Naive thymus-derived CD4-positive, alpha-beta T cell (primary cell): ENCODE measurements at regions not wholly inside any gene's neighbourhood (a gene's known extent, or its start where the extent isn't known, plus 50 kb on each side); places are given as distances from the start of the nearest gene placed in this dataset.
A peak's percentile ranks its signal among the peaks of the same experiment; 100 is the strongest.
"Not testable (repeated sequence)": the region's sequence is repeated elsewhere in the genome, so short reads cannot be mapped to it uniquely, and the experiment has no call there.

Source experiments
- ATAC-seq: fragments of 150-1000 bp; cut with Tn5 transposase; 2 replicates; pipeline ENCODE4 v1.10.0; 2021; ENCODE audit warnings: mild to moderate bottlenecking, moderate library complexity
- CTCF ChIA-PET: fragments of 350-600 bp; sonication (Branson Sonifier 250); formaldehyde crosslinking; loops from one replicate; lab custom pipeline; 2021; ENCODE audit warnings: antibody characterized with exemption; lab: Charles Lee
- POLR2A ChIA-PET: fragments of 350-600 bp; sonication (Branson Sonifier 250); formaldehyde crosslinking; loops from one replicate; lab custom pipeline; 2021; ENCODE audit warnings: antibody characterized with exemption, inconsistent platforms; lab: Charles Lee
- DNase-seq, 9 donors: peaks; one replicate each; pipeline versions ENCODE4 v3.0.0 to v3.0.0-alpha.2; 2020 to 2022; ENCODE audit warnings: mixed read lengths in 1 of 9
- H3K27ac ChIP-seq: one replicate; pipeline ENCODE4 v1.7.0; 2013; ENCODE audit warnings: mild to moderate bottlenecking, low read depth, low read length, moderate library complexity
- H3K27me3 ChIP-seq, 2 donors: one replicate each; pipeline ENCODE4 v1.7.0; 2013; ENCODE audit warnings: low read length in 2 of 2, mild to moderate bottlenecking in 2 of 2, moderate library complexity in 2 of 2; ENCODE audit not compliant: control insufficient read depth in 2 of 2, insufficient read depth in 2 of 2
- H3K36me3 ChIP-seq, 3 experiments: 1 replicate in 2 of 3; 2 replicates in 1 of 3; pipeline ENCODE4 v1.7.0; 2013; ENCODE audit warnings: low read length in 3 of 3, mild to moderate bottlenecking in 3 of 3, moderate library complexity in 1 of 3; ENCODE audit not compliant: insufficient read depth in 3 of 3, control insufficient read depth in 2 of 3
- H3K4me1 ChIP-seq, 2 donors: one replicate each; pipeline ENCODE4 v1.7.0; 2013; ENCODE audit warnings: low read length in 2 of 2, mild to moderate bottlenecking in 2 of 2, moderate library complexity in 1 of 2; ENCODE audit not compliant: control insufficient read depth in 2 of 2, insufficient read depth in 2 of 2
- H3K4me3 ChIP-seq: 2 replicates; pipeline ENCODE4 v1.7.0; 2013; ENCODE audit warnings: mild to moderate bottlenecking, low read length
- H3K9me3 ChIP-seq, 3 experiments: 1 replicate in 2 of 3; 2 replicates in 1 of 3; pipeline ENCODE4 v1.7.0; 2013; ENCODE audit warnings: low read length in 3 of 3; ENCODE audit not compliant: control insufficient read depth in 2 of 3
- H3K27ac Mint-ChIP-seq, 9 donors: one replicate each; pipeline ENCODE4 v1.8.0; 2020 to 2022; ENCODE audit warnings: mixed read lengths in 9 of 9, mild to moderate bottlenecking in 8 of 9, moderate library complexity in 5 of 9, inconsistent platforms in 2 of 9
- H3K27me3 Mint-ChIP-seq, 5 donors: one replicate each; pipeline ENCODE4 v1.8.0; 2021 to 2022; ENCODE audit warnings: mixed read lengths in 5 of 5, mild to moderate bottlenecking in 1 of 5
- H3K36me3 Mint-ChIP-seq, 5 donors: one replicate each; pipeline ENCODE4 v1.8.0; 2020 to 2022; ENCODE audit warnings: mixed read lengths in 5 of 5, mild to moderate bottlenecking in 3 of 5, inconsistent platforms in 1 of 5
- H3K4me1 Mint-ChIP-seq, 7 donors: one replicate each; pipeline ENCODE4 v1.8.0; 2020 to 2022; ENCODE audit warnings: mixed read lengths in 7 of 7, mild to moderate bottlenecking in 3 of 7, inconsistent platforms in 1 of 7
- H3K4me3 Mint-ChIP-seq, 10 donors: one replicate each; pipeline ENCODE4 v1.8.0; 2020 to 2022; ENCODE audit warnings: mild to moderate bottlenecking in 10 of 10, mixed read lengths in 10 of 10, moderate library complexity in 6 of 10, inconsistent platforms in 2 of 10
- H3K9me3 Mint-ChIP-seq, 11 donors: one replicate each; pipeline ENCODE4 v1.8.0; 2020 to 2022; ENCODE audit warnings: mixed read lengths in 11 of 11, mild to moderate bottlenecking in 4 of 11, inconsistent platforms in 1 of 11, moderate library complexity in 1 of 11
- intact Hi-C, 2 donors: fragments of 100-400 bp; cut with micrococcal nuclease; formaldehyde crosslinking; loops; one replicate each; pipeline ENCODE4 v1.15.1; 2023

- H3K4me3 ChIP-seq, H3K9me3 Mint-ChIP-seq, CTCF ChIA-PET, H3K27ac ChIP-seq, H3K27me3 ChIP-seq, H3K36me3 Mint-ChIP-seq, H3K36me3 ChIP-seq, H3K4me1 ChIP-seq, H3K27ac Mint-ChIP-seq, intact Hi-C loops, H3K9me3 ChIP-seq, DNase-seq, ATAC-seq, POLR2A ChIA-PET, H3K4me3 Mint-ChIP-seq, H3K27me3 Mint-ChIP-seq, H3K4me1 Mint-ChIP-seq: not testable (repeated sequence)
These were observed 908.4 kb downstream of the RPIA start for GRCh38 chr2:89599843-89600242.

- H3K36me3 Mint-ChIP-seq, H3K4me1 ChIP-seq, H3K9me3 ChIP-seq, intact Hi-C loops, H3K4me3 ChIP-seq, H3K4me3 Mint-ChIP-seq, CTCF ChIA-PET, H3K27me3 ChIP-seq, DNase-seq, ATAC-seq, H3K4me1 Mint-ChIP-seq, H3K36me3 ChIP-seq, H3K27ac Mint-ChIP-seq, H3K27ac ChIP-seq, POLR2A ChIA-PET: not testable (repeated sequence)
- Mint-ChIP-seq H3K27me3 (peaks cover 0 to 13% (median 10%) of the 10 kb centered on the region in 5 donors), H3K9me3 (peaks cover 0 to 14% (median 5%) of the 10 kb centered on the region in 11 donors)
These were observed 915.0 kb downstream of the RPIA start for GRCh38 chr2:89606514-89606913.

GRCh38 chr2:89610207-89610926 is 918.9 kb downstream of the RPIA start:
- CTCF ChIA-PET, intact Hi-C loops, H3K4me3 ChIP-seq, DNase-seq, H3K4me3 Mint-ChIP-seq, H3K4me1 ChIP-seq, H3K9me3 ChIP-seq, H3K27ac ChIP-seq, H3K36me3 Mint-ChIP-seq, H3K36me3 ChIP-seq, H3K27me3 ChIP-seq, ATAC-seq, H3K4me1 Mint-ChIP-seq, POLR2A ChIA-PET: not testable (repeated sequence)
- Mint-ChIP-seq H3K9me3 (peaks cover 0 to 12% (median 6%) of the 10 kb centered on the region in 11 donors), H3K27ac (peak overlapping the region in 1 of 9 donors; percentile 65), H3K27me3 (peaks cover 0 to 18% (median 15%) of the 10 kb centered on the region in 5 donors)

- DNase-seq, H3K27ac Mint-ChIP-seq, H3K4me3 ChIP-seq, H3K4me3 Mint-ChIP-seq, H3K4me1 ChIP-seq, POLR2A ChIA-PET, H3K9me3 ChIP-seq, ATAC-seq, H3K27me3 ChIP-seq, H3K27ac ChIP-seq, H3K36me3 ChIP-seq, intact Hi-C loops, H3K36me3 Mint-ChIP-seq, CTCF ChIA-PET, H3K4me1 Mint-ChIP-seq: not testable (repeated sequence)
- Mint-ChIP-seq H3K27me3 (peaks cover 0 to 18% (median 15%) of the 10 kb centered on the region in 5 donors), H3K9me3 (peaks cover 0 to 12% (median 6%) of the 10 kb centered on the region in 11 donors)
These were observed 919.5 kb downstream of the RPIA start for GRCh38 chr2:89610927-89611515.

- H3K27ac Mint-ChIP-seq, H3K4me3 Mint-ChIP-seq, H3K36me3 ChIP-seq, DNase-seq, H3K36me3 Mint-ChIP-seq, H3K4me1 Mint-ChIP-seq, H3K4me1 ChIP-seq, POLR2A ChIA-PET, intact Hi-C loops, H3K27ac ChIP-seq, ATAC-seq, H3K4me3 ChIP-seq, H3K9me3 ChIP-seq, H3K27me3 ChIP-seq, CTCF ChIA-PET: not testable (repeated sequence)
- Mint-ChIP-seq H3K27me3 (peaks cover 0 to 18% (median 15%) of the 10 kb centered on the region in 5 donors), H3K9me3 (peaks cover 0 to 12% (median 6%) of the 10 kb centered on the region in 11 donors)
These were observed 920.2 kb downstream of the RPIA start for GRCh38 chr2:89611710-89612109.

GRCh38 chr2:89649268-89649667 is 957.8 kb downstream of the RPIA start:
- POLR2A ChIA-PET, H3K27me3 ChIP-seq, H3K36me3 Mint-ChIP-seq, CTCF ChIA-PET, H3K9me3 ChIP-seq, H3K27ac ChIP-seq, intact Hi-C loops, H3K4me3 Mint-ChIP-seq, H3K27ac Mint-ChIP-seq, ATAC-seq, DNase-seq, H3K4me1 Mint-ChIP-seq, H3K9me3 Mint-ChIP-seq, H3K4me1 ChIP-seq, H3K36me3 ChIP-seq, H3K27me3 Mint-ChIP-seq, H3K4me3 ChIP-seq: not testable (repeated sequence)

GRCh38 chr2:89679254-89679653 is 987.8 kb downstream of the RPIA start:
- H3K4me3 Mint-ChIP-seq, H3K36me3 Mint-ChIP-seq, H3K4me3 ChIP-seq, H3K27ac Mint-ChIP-seq, ATAC-seq, H3K36me3 ChIP-seq, DNase-seq, H3K27ac ChIP-seq, H3K4me1 ChIP-seq, intact Hi-C loops, H3K27me3 Mint-ChIP-seq, H3K4me1 Mint-ChIP-seq, H3K9me3 ChIP-seq, CTCF ChIA-PET, H3K27me3 ChIP-seq, POLR2A ChIA-PET: not testable (repeated sequence)
- peaks cover 0 to 32% (median 6%) of the 10 kb centered on the region in 11 donors for H3K9me3 Mint-ChIP-seq
